Heart right ventricle (tissue), 16 donors: ENCODE measurements at regions not wholly inside any gene's neighbourhood (a gene's known extent, or its start where the extent isn't known, plus 50 kb on each side); places are given as distances from the start of the nearest gene placed in this dataset.

ENCODE experiments used
- ATAC-seq, 8 donors: fragments of 200-7000 bp; cut with Tn5 transposase; one replicate each; pipeline ENCODE4 v1.9.1; 2020; ENCODE audit warnings: mild to moderate bottlenecking in 8 of 8, moderate library complexity in 8 of 8, moderate number of reproducible peaks in 1 of 8
- DNase-seq, 2 donors: peaks; one replicate each; pipeline ENCODE4 v3.0.0-alpha.2; 2020
- H3K27ac ChIP-seq, 10 donors: fragments of 200-600 bp; sonication (generic) in 2 of 10; one replicate each; pipeline versions ENCODE4 v1.5.0 to v1.8.0; 2020 to 2022; ENCODE audit warnings: mild to moderate bottlenecking in 3 of 10
- H3K27me3 ChIP-seq, 7 donors: fragments of 200-600 bp; one replicate each; pipeline ENCODE4 v1.8.0; 2021 to 2022; ENCODE audit warnings: mild to moderate bottlenecking in 2 of 7
- H3K36me3 ChIP-seq, 9 donors: fragments of 200-600 bp; sonication (generic) in 1 of 9; one replicate each; pipeline versions ENCODE4 v1.5.0 to v1.8.0; 2020 to 2022; ENCODE audit warnings: mild to moderate bottlenecking in 2 of 9
- H3K4me1 ChIP-seq, 9 donors: fragments of 200-600 bp; sonication (generic) in 1 of 9; one replicate each; pipeline versions ENCODE4 v1.5.0 to v1.8.0; 2020 to 2022; ENCODE audit warnings: mild to moderate bottlenecking in 4 of 9
- H3K4me3 ChIP-seq, 10 donors: fragments of 200-600 bp; sonication (generic) in 2 of 10; one replicate each; pipeline versions ENCODE4 v1.5.0 to v1.8.0; 2020 to 2022; ENCODE audit warnings: mild to moderate bottlenecking in 7 of 10, moderate library complexity in 2 of 10
- H3K9me3 ChIP-seq, 11 donors: fragments of 200-600 bp in 10 of 11; sonication (generic) in 2 of 11; one replicate each; pipeline versions ENCODE4 v1.5.0 to v1.8.0; 2013 to 2022; ENCODE audit warnings: mild to moderate bottlenecking in 2 of 11, control low read depth in 1 of 11, moderate library complexity in 1 of 11
- CTCF ChIP-seq, 9 donors: fragments of 200-600 bp; sonication (generic) in 2 of 9; IDR thresholded peaks; one replicate each; pipeline versions ENCODE4 v1.5.0 to v1.8.0; 2021 to 2022; ENCODE audit warnings: antibody characterized with exemption in 9 of 9, mild to moderate bottlenecking in 5 of 9, moderate library complexity in 1 of 9
- WGBS, 2 donors: extraction: QIAGEN DNeasy Blood & Tissue Kit; methylation state at CpG; one replicate each; pipeline ENCODE4 v1.1.7; 2013; ENCODE audit warnings: inconsistent platforms in 1 of 2; 5-methylcytosine and 5-hydroxymethylcytosine counted together
- intact Hi-C, 10 donors: fragments of 100-400 bp; cut with DNase I; formaldehyde crosslinking; loops; one replicate each; pipeline versions ENCODE4 v1.11.1 to v1.14.2; 2022
- donor health status: Arrhythmogenic right ventricular cardiomyopathy.
- donor health status: ischemic (EF 13 %, LVEDD 7.1; RV severe dilation, severe dysfunction).
- donor health status: healthy with polysubstance abuse.
- donor health status: DM: no; HTN: yes; CAD: no.
- donor health status: DM: no; HTN: no; CAD: no.
- donor health status: ischemic (EF 25% LVEDD 6.9; RV normal size, moderate dysfunction).
- donor health status: ischemic (EF 25% LVEDD 5.7; RV mildly dilated, moderate dysfunction).
- donor health status: healthy.
- donor health status: DM: yes; HTN: yes; CAD: no.
- donor health status: Ischemic cardiomyopathy.
- donor health status: ischemic (EF 35%, LVEDD 5.7; RV mildly dilated, moderate dysfunction).
- donor health status: nonischemic (EF 11% LVEDD 7.7; RV severe dilation, severe dysfunction).
- donor health status: DM: yes; HTN: yes; CAD: no.
- donor health status: PGD.
- donor health status: ischemic (EF 29% LVEDD 5.4; RV normal size, mild dysfunction).
- donor health status: nonischemic (EF 23%, LVEDD 6.1; RV moderate dilation, normal function).

GRCh38 chr13:79727086-79727485 is 246.1 kb downstream of the NDFIP2 start:
- Histone ChIP-seq H3K36me3 (no peaks in the 10 kb centered on the region), H3K4me1 (peaks cover 0 to 35% (median 25%) of the 10 kb centered on the region in 9 donors), H3K27me3 (no peaks in the 10 kb centered on the region), H3K4me3 (no peak overlapping the region), H3K9me3 (peaks cover 0 to 25% (median 0%) of the 10 kb centered on the region in 11 donors), H3K27ac (no peak overlapping the region)
- DNase-seq (no peak), ATAC-seq (no peak)
- no peak for TF ChIP-seq CTCF (IDR thresholded peaks at IDR 0.05)
- intact Hi-C loops, result no loop called here

- ATAC-seq (no peak), DNase-seq (no peak)
- intact Hi-C loops, result no loop called here
- Histone ChIP-seq H3K27me3 (no peaks in the 10 kb centered on the region), H3K36me3 (no peaks in the 10 kb centered on the region), H3K27ac (peak overlapping the region in 2 of 10 donors; percentile 39 to 75), H3K4me1 (peaks cover 0 to 35% (median 25%) of the 10 kb centered on the region in 9 donors), H3K4me3 (no peak overlapping the region), H3K9me3 (peaks cover 0 to 14% (median 0%) of the 10 kb centered on the region in 11 donors)
- WGBS, 2 donors, result 69 to 77% methylated on average over 1 of the region's 1 CpG
- TF ChIP-seq CTCF (IDR thresholded peaks at IDR 0.05), result no peak
These were observed 244.9 kb downstream of the NDFIP2 start for GRCh38 chr13:79725841-79726240.

- no peak for TF ChIP-seq CTCF (IDR thresholded peaks at IDR 0.05)
- WGBS, 2 donors, result 37 to 38% methylated on average over 3 of the region's 3 CpGs
- Histone ChIP-seq H3K27me3 (no peaks in the 10 kb centered on the region), H3K36me3 (no peaks in the 10 kb centered on the region), H3K4me1 (peaks cover 0 to 35% (median 25%) of the 10 kb centered on the region in 9 donors), H3K4me3 (no peak overlapping the region), H3K27ac (peak overlapping the region in 6 of 10 donors; percentile 37 to 75 (median 56)), H3K9me3 (peaks cover 0 to 9% (median 0%) of the 10 kb centered on the region in 11 donors)
- intact Hi-C loops, result no loop called here
- DNase-seq, result no peak
- peak in 5 of 8 donors; percentile 42 to 70 (median 60) for ATAC-seq
These were observed 243.6 kb downstream of the NDFIP2 start for GRCh38 chr13:79724348-79725103.

GRCh38 chr13:79723519-79724024 is 242.6 kb downstream of the NDFIP2 start:
- peaks cover 0 to 35% (median 25%) of the 10 kb centered on the region in 9 donors for H3K4me1 ChIP-seq
- H3K4me3 ChIP-seq, result peak overlapping the region in 2 of 10 donors; percentile 8 to 9
- peak in 1 of 2 donors; percentile 23 for DNase-seq
- H3K9me3 ChIP-seq, result peaks cover 0 to 6% (median 0%) of the 10 kb centered on the region in 11 donors
- H3K36me3 ChIP-seq, result no peaks in the 10 kb centered on the region
- intact Hi-C loops, result no loop called here
- no peak for TF ChIP-seq CTCF (IDR thresholded peaks at IDR 0.05)
- WGBS, 2 donors, result 25 to 35% methylated on average over 7 of the region's 7 CpGs
- H3K27me3 ChIP-seq, result no peaks in the 10 kb centered on the region
- peak; percentile 73 to 90 (median 86) for ATAC-seq
- H3K27ac ChIP-seq, result peak overlapping the region in 8 of 10 donors; percentile 33 to 75 (median 56)
